ENCODE measurements at regions not wholly inside any gene's neighbourhood (a gene's known extent, or its start where the extent isn't known, plus 50 kb on each side); places are given as distances from the start of the nearest gene placed in this dataset.

GRCh38 chr10:57993302-57993701 lies 274.4 kb downstream of the IPMK start:
- DNase-seq (ENCODE audit: low spot score): no peak
- no peak for TF ChIP-seq CTCF (IDR thresholded peaks at IDR 0.05; ENCODE audit: extremely low read depth, missing control alignments)

DNA sequence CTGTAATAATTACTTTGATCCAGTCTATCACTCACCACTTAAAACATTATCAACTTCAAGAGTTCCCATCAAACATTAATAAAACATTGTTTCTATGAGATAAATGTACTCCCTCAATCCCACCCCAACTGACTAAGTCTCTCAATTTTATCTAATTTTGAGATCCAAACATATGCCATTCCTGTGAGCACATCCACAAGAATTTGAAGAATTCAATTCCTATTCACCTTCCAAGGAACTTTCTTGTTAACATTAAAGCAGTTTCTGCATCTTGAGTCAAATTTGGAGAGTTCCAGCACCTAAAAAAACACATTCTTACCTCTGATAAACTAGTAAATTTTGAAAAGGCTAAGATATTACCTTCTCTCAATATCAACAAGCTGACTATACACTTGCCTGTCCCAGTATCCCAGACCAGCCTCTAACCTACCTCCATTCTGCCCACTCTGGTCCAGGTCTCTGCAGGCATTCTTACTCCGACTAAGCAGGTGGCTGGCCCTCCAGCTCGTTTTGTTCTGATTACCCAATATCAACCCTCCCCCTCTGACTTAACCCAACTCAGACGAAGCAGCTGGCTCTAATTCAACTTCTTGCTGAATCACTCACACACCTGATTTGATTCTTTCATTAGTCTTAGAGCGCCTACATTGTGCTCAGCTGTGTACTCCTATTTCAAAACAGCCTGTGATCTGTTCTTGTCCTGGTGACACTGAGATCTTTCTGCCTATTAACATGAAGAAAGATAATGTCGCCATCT lies 275.2 kb downstream of the IPMK start:
- TF ChIP-seq CTCF (IDR thresholded peaks at IDR 0.05; ENCODE audit: extremely low read depth, missing control alignments): no peak
- no peak for DNase-seq (ENCODE audit: low spot score)

DNA sequence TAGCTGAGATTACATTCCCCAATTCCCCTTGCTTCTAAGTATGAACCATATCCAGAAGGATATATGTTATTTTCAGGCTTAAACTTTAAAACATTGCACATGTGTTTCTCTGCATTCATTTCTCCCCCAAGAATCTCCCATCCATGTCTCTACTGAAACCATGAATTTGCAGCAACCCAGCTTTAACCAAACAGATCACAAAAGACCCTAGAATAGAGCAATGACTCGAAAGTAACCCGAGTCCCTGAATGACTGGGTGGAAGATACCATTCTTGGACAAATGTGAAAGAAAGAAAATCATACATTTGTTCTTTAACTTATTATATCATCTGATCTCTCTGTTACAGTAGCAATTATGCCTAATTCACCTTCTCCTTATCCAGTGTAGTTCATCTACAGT lies 278.7 kb downstream of the IPMK start:
- TF ChIP-seq CTCF (IDR thresholded peaks at IDR 0.05; ENCODE audit: extremely low read depth, missing control alignments): no peak
- DNase-seq (ENCODE audit: low spot score): no peak

DNA sequence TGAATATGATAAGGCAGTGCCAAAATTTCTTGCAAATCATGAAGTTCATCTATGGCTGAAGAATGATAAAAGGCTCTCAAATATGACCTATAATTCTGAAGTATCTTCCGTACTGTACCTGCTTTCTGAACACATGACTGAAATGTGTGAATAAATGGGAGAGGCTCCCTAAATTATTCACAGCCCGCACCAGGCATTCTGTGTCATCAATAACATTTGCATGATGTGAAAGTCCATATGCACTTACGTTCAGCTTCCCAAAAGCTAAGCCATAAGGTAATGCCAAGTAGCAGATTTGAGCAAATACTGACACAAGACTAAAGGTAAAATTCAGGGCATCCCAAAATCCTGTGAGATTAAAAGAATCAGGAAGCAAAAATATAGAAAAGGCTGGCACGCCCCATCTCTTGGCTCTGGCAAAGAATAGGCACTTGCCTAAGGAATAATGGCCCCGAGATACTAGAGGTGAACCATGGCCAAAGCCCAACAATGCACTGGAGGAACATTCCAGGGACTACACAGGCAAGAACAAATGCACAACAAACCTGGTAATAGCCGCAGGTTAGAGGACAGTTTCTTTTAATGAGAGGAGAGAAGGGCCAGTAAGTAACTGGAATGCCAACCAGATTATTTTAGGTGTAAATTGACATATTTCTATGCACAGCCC lies 280.5 kb downstream of the IPMK start:
- TF ChIP-seq CTCF (IDR thresholded peaks at IDR 0.05; ENCODE audit: extremely low read depth, missing control alignments): no peak
- no peak for DNase-seq (ENCODE audit: low spot score)

DNA sequence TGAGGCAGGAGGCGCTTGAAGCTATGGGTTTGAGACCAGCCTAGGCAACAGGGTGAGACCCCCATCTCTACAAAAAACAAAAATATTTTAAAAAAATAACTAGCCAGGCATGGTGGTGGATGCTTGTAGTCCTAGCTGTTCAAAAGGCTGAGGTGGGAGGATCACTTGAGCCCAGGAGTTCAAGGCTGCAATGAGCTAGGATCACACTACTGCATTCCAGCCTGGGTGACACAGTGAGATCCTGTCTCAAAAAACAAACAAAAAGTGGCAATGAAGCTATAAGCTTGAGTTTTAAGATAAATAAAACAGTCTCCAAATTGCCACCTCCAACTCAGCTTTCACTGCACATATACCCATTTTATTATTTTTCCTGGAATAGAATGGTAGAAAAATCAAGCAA lies 281.3 kb downstream of the IPMK start:
- TF ChIP-seq CTCF (IDR thresholded peaks at IDR 0.05; ENCODE audit: extremely low read depth, missing control alignments): no peak
- no peak for DNase-seq (ENCODE audit: low spot score)

DNA sequence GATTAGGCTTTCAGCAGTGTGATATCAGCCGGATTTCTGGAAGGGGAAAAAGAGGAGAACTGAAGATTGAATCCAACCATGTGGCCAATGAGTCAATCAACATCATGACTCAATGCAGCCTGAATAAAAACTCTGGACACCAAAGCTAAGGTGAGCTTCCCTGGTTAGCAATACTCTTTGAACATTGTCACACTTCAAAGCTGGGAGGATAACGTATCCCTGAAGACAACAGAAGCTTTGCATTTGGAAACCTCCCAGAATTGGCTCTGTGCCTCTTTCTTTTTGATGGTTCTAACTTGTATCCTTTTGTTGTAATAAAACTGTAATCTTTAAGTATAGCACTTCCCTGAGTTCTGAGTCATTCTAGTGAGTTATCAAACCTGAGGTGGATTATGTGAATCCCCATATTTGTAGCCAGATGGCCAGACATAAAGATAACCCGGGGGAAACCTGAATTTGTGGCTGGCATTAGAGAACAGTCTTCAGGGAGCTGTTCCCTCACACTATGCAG lies 284.4 kb downstream of the IPMK start:
- TF ChIP-seq CTCF (IDR thresholded peaks at IDR 0.05; ENCODE audit: extremely low read depth, missing control alignments): no peak
- no peak for DNase-seq (ENCODE audit: low spot score)

- DNase-seq (ENCODE audit: low spot score): no peak
- no peak for TF ChIP-seq CTCF (IDR thresholded peaks at IDR 0.05; ENCODE audit: extremely low read depth, missing control alignments)
These were observed 285.6 kb downstream of the IPMK start for GRCh38 chr10:57982091-57982490.
